Fibroblast of lung (primary cell): ENCODE measurements at regions not wholly inside any gene's neighbourhood (a gene's known extent, or its start where the extent isn't known, plus 50 kb on each side); places are given as distances from the start of the nearest gene placed in this dataset.
A peak's percentile ranks its signal among the peaks of the same experiment; 100 is the strongest.

ENCODE experiments used
- DNase-seq, 2 donors: peaks; one replicate each; pipeline versions ENCODE4 v3.0.0 to v3.0.0-alpha.2; 2010; ENCODE audit warnings: low read depth in 2 of 2
- H2AFZ ChIP-seq: 2 replicates; pipeline ENCODE4 v1.5.1; 2012; ENCODE audit warnings: low read length, control low read depth, inconsistent platforms
- H3K27ac ChIP-seq: 2 replicates; pipeline ENCODE4 v1.5.1; 2011; ENCODE audit warnings: low read length, control low read depth; ENCODE audit not compliant: insufficient read depth
- H3K27me3 ChIP-seq: 2 replicates; pipeline ENCODE4 v1.5.1; 2011; ENCODE audit warnings: mild to moderate bottlenecking, low read length; ENCODE audit not compliant: control insufficient read depth, insufficient read depth
- H3K36me3 ChIP-seq: 2 replicates; pipeline ENCODE4 v1.5.1; 2011; ENCODE audit warnings: low read length; ENCODE audit not compliant: control insufficient read depth, insufficient read depth
- H3K4me1 ChIP-seq: 2 replicates; pipeline ENCODE4 v1.5.1; 2011; ENCODE audit warnings: low read length; ENCODE audit not compliant: control insufficient read depth, insufficient read depth; ENCODE audit errors: extremely low read depth
- H3K4me2 ChIP-seq: 2 replicates; pipeline ENCODE4 v1.5.1; 2011; ENCODE audit warnings: low read length, control low read depth; ENCODE audit not compliant: insufficient read depth; ENCODE audit errors: extremely low read depth
- H3K4me3 ChIP-seq, 4 experiments: fragments of 200-600 bp in 1 of 4; sonication (generic) in 1 of 4; replicated peaks in 1 of 4; 2 replicates each; pipeline ENCODE4 v1.5.1; 2011 to 2016; ENCODE audit warnings: low read length in 4 of 4, low read depth in 3 of 4, mild to moderate bottlenecking in 3 of 4, control low read depth in 2 of 4, inconsistent platforms in 1 of 4, mixed read lengths in 1 of 4; ENCODE audit not compliant: insufficient read depth in 1 of 4; ENCODE audit errors: control extremely low read depth in 1 of 4
- H3K79me2 ChIP-seq: 2 replicates; pipeline ENCODE4 v1.5.1; 2012; ENCODE audit warnings: mild to moderate bottlenecking, low read length, inconsistent platforms; ENCODE audit not compliant: control insufficient read depth, insufficient read depth
- H3K9ac ChIP-seq: 2 replicates; pipeline ENCODE4 v1.5.1; 2011; ENCODE audit warnings: mild to moderate bottlenecking, low read length, control low read depth; ENCODE audit not compliant: insufficient read depth
- H3K9me3 ChIP-seq: 2 replicates; pipeline ENCODE4 v1.5.1; 2012; ENCODE audit warnings: low read depth, low read length; ENCODE audit not compliant: control insufficient read depth, insufficient read depth
- H4K20me1 ChIP-seq: 2 replicates; pipeline ENCODE4 v1.5.1; 2011; ENCODE audit warnings: low read length; ENCODE audit not compliant: control insufficient read depth, insufficient read depth; ENCODE audit errors: extremely low read depth
- EZH2 ChIP-seq: IDR thresholded peaks from 2 replicates; pipeline ENCODE4 v1.5.1; 2012; ENCODE audit warnings: low read length, control low read depth, mild to moderate bottlenecking; ENCODE audit errors: missing control alignments
- TF ChIP-seq, protein P1 (sequence below), 2 donors: IDR thresholded peaks in 1 of 2; conservative IDR thresholded peaks in 1 of 2; 1 replicate in 1 of 2; 2 replicates in 1 of 2; pipeline ENCODE4 v1.5.1; 2011 to 2012; ENCODE audit warnings: low read length in 2 of 2, control low read depth in 1 of 2, inconsistent platforms in 1 of 2, low read depth in 1 of 2, mild to moderate bottlenecking in 1 of 2

DNA sequence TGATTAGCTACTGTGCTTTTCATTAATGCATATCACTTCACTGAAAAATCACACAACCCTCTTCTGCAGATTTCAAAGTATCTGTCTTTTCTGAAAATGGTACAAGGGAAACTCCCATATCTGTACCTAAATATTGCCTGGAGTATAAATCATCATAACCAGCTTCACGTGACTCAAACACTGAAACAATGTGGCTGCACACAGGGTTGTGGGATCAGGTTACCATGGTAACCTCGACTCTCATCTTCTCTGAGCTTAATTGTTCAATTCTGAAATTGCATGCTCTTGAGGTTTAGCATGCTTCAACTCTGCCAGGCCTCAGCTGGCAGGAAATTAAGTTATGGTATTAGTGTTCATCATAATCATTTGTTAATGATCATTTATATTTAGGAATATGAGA is 77.5 kb upstream of the CPSF6 start:
- no peaks in the 10 kb centered on the region for H4K20me1 ChIP-seq
- H3K4me3 ChIP-seq, result no peak overlapping the region
- peak; percentile 9 to 33 for DNase-seq
- no peak overlapping the region for H3K9ac ChIP-seq
- TF ChIP-seq, protein P1, sequence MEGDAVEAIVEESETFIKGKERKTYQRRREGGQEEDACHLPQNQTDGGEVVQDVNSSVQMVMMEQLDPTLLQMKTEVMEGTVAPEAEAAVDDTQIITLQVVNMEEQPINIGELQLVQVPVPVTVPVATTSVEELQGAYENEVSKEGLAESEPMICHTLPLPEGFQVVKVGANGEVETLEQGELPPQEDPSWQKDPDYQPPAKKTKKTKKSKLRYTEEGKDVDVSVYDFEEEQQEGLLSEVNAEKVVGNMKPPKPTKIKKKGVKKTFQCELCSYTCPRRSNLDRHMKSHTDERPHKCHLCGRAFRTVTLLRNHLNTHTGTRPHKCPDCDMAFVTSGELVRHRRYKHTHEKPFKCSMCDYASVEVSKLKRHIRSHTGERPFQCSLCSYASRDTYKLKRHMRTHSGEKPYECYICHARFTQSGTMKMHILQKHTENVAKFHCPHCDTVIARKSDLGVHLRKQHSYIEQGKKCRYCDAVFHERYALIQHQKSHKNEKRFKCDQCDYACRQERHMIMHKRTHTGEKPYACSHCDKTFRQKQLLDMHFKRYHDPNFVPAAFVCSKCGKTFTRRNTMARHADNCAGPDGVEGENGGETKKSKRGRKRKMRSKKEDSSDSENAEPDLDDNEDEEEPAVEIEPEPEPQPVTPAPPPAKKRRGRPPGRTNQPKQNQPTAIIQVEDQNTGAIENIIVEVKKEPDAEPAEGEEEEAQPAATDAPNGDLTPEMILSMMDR (conservative IDR thresholded peaks at IDR 0.05 in 1 of 2, IDR thresholded peaks at IDR 0.05 in 1 of 2; ENCODE audit: low read depth in 1 of 2, low read length in 2 of 2), result no peak
- no peak for TF ChIP-seq EZH2
- H3K27ac ChIP-seq, result no peak overlapping the region
- no peak overlapping the region for H3K4me2 ChIP-seq
- no peaks in the 10 kb centered on the region for H3K79me2 ChIP-seq
- H3K9me3 ChIP-seq, result no peaks in the 10 kb centered on the region
- H3K4me1 ChIP-seq, result no peaks in the 10 kb centered on the region
- H3K36me3 ChIP-seq, result no peaks in the 10 kb centered on the region
- H2AFZ ChIP-seq, result no peak overlapping the region
- H3K27me3 ChIP-seq, result no peaks in the 10 kb centered on the region

DNA sequence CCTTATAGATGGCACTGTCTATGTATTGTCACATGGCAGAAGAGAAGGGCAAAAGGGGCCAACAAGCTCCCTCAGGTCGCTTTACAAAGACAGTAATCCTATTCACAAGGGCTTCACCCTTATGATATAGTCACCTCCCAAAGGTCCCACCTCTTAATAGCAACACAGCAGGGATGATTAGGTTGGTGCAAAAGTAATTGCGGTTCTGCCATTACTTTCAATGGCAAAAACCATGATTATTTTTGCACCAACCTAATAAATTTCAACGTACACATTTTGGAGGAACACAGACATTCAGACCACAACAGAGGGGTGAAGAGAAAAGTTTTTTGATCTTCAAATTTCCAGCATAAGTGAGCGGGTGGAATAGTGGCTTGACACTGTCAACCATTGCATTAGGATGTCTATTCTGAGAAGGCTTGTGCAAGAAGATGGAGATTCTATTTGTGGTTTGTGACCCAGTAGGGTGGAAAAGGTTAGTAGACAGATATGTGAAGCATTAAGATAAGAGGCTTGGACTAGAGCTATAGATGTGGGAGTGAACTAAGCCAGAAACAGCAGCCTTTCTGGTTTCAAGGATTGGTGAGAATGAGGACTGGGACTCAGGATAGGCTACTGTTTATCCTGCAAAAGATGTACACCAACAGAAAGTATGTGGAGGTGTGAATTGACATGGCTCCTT is 75.5 kb upstream of the CPSF6 start:
- H3K9me3 ChIP-seq, result no peaks in the 10 kb centered on the region
- no peak overlapping the region for H3K4me2 ChIP-seq
- no peak overlapping the region for H3K9ac ChIP-seq
- TF ChIP-seq, protein P1 (conservative IDR thresholded peaks at IDR 0.05 in 1 of 2, IDR thresholded peaks at IDR 0.05 in 1 of 2; ENCODE audit: low read depth in 1 of 2, low read length in 2 of 2), result no peak
- no peak for TF ChIP-seq EZH2
- H4K20me1 ChIP-seq, result no peaks in the 10 kb centered on the region
- H3K4me1 ChIP-seq, result no peaks in the 10 kb centered on the region
- no peak overlapping the region for H3K4me3 ChIP-seq
- no peak overlapping the region for H2AFZ ChIP-seq
- no peak for DNase-seq
- H3K36me3 ChIP-seq, result no peaks in the 10 kb centered on the region
- no peaks in the 10 kb centered on the region for H3K79me2 ChIP-seq
- H3K27me3 ChIP-seq, result no peaks in the 10 kb centered on the region
- H3K27ac ChIP-seq, result no peak overlapping the region

DNA sequence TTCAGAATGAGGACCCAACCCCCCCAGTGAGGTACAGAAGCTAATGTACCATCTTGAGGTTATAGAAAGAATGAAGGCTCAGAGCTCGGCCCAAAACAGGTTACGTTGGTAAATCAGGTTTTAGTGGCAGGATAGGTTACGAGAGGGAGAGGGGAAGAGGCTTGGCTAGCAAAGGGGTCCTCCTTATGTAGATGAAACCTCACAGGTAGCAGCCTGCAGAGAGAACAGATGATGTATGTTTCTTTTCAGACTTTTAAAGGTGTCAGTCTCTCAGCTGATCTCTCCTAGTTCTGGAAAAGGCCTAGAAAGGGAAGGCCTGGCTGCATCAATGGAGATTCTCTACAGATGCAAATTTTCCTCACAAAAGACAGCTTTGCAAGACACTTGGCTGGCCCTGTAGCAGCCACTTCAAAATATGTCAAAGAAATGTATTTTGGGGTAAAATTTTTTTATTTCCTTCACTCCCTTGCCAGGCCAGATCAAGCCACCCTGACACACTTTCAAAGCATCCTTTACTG is 71.7 kb upstream of the CPSF6 start:
- TF ChIP-seq, protein P1 (conservative IDR thresholded peaks at IDR 0.05 in 1 of 2, IDR thresholded peaks at IDR 0.05 in 1 of 2; ENCODE audit: low read depth in 1 of 2, low read length in 2 of 2), result no peak
- no peak for TF ChIP-seq EZH2
- Histone ChIP-seq H4K20me1 (no peaks in the 10 kb centered on the region), H3K4me3 (no peak overlapping the region), H3K79me2 (no peaks in the 10 kb centered on the region), H3K9me3 (no peaks in the 10 kb centered on the region), H3K4me1 (no peaks in the 10 kb centered on the region), H3K36me3 (no peaks in the 10 kb centered on the region), H3K9ac (no peak overlapping the region), H3K27ac (no peak overlapping the region), H2AFZ (no peak overlapping the region), H3K27me3 (no peaks in the 10 kb centered on the region), H3K4me2 (no peak overlapping the region)
- no peak for DNase-seq
